ENCODE measurements at regions not wholly inside any gene's neighbourhood (a gene's known extent, or its start where the extent isn't known, plus 50 kb on each side); places are given as distances from the start of the nearest gene placed in this dataset.
"Not testable (repeated sequence)": the region's sequence is repeated elsewhere in the genome, so short reads cannot be mapped to it uniquely, and the experiment has no call there.

DNA sequence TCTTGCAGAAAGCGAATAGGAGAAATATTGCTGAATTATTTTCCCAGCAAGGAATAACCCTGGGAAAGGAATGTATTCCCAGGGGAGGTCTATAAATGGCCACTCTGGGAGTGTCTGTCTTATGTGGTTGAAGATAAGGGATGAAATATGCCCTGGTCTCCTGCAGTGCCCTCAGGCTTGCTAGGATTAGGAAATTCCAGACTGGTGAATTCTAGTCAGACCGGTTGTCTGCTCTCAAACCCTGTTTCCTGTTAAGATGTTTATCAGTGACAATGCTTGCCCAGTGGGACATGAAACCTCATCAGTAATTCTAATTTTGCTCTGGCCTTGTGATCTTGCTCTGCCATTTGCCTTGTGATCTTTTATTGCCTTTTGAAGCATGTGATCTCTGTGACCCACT, 148.2 kb upstream of the CHODL start:
- not testable (repeated sequence) for DNase-seq

DNA sequence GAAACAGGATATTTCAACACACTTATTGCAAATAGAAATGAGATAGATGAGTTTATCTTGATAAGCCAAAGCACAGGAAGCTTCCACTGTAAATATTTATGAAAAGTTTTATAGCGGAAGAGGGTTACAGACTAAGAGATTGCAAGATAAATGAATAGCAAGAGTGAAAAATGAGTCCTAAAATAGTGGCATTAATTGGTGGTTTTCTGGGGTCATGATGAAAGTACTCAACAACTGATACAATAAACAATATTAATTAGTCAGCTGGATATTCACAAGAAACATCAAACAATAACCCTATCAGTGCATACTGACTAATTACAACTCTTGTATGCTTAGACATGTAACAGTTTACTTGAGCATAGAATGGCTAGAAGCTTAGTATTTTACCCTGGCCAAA, 154.8 kb upstream of the CHODL start:
- DNase-seq: no peak

DNA sequence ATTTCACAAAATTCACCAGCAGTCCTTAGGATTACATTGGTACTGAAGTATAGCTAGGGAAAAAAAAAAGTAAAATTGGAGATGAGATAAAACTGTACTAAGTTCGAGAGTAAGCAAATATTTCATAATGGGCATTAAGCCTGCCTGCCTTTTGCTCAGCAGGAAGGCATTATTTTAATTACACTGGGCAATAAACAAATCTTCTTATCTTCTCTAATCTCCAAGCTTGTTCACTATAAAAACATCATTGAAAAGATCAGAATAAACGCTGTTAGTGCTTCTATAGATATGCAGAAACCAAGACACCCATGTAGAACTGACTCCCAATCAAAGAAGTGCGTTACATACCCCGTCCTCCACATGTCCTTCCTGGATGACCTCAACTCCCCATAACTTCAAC, 174.2 kb upstream of the CHODL start:
- DNase-seq: no peak

DNA sequence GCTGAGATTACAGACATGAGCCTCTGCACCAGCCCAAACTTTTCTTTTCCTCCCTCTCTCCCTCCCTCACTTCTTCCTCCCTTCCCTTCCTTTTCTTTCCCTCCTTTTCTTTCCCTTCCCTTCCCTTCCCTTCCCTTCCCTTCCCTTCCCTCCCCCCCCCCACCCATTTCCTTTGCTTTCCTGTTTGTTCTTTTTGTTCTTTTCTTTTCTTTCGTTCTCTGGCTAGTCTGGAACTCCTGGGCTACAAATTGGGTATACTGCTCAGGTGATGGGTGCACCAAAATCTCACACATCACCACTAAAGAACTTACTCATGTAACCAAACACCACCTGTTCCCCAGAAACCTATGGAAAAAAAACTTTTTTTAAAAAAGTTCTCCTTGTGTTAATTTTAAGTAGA, 174.8 kb upstream of the CHODL start:
- no peak for DNase-seq

DNA sequence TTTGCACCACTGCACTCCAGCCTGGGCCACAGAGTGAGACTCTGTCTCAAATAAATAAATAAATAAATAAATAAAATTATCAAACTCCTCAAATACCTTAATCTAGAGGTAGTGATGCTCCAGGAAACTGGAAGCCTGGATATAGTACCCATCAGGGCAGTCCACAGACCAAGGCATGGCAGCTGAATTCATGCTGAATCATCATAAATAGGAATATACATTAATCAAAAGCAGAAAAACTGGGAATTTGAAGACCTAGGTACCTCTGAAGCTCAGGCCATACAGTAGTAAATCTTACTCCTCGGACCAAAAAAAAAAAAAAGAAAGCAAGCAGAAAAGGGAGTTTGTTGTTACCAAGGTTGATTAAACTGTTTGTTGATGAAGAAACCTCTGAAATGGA, 184.2 kb upstream of the CHODL start:
- DNase-seq: no peak

DNA sequence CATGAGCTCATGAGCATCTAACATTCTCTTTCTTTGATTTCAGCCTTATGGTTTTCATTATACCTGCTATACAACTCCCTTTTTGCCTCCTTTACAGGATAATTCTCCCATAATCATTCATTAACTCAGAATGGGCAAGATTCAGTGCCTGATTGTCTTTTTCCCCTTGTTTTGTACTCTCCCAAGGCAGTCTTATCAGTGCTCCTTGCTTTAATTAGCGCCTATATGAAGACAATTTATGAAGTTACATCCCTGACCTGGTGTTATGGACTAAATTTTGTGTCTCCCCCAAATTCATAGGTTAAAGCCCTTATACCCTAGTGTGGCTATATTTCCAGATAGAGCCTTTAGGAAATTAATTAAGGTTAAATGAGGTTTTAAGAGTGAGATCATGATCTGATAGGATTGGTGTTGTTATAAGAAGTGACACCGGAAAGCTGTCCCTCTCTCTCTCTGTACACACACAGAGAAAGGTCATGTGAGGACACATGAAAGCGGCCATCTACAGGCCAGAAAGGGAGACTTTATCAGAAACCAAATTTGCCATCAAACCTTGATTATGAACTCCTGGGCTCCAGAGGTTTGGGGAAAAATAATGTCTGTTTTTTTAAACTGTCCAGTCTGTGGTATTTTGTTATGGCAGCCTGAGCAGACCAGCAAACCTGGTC, 185.8 kb upstream of the CHODL start:
- DNase-seq: no peak

DNA sequence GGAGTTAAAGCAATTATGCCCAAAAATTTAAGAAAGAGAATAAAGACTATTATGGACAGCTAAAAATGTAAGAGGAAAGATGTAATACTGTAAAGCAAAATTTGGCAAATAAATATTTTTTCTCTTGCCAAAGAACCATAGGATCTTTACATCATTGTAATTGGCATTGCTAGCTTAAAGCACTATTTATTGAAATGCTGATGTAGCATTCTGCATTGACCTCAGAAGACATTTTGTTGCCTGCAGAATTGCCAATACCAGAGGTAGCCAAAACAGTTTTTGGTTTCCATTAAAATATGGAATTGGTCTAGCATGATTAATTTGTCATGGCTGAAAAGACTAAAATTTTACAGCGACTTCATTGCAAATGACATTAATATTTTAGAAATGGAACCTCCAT, 191.5 kb upstream of the CHODL start:
- DNase-seq: no peak

DNA sequence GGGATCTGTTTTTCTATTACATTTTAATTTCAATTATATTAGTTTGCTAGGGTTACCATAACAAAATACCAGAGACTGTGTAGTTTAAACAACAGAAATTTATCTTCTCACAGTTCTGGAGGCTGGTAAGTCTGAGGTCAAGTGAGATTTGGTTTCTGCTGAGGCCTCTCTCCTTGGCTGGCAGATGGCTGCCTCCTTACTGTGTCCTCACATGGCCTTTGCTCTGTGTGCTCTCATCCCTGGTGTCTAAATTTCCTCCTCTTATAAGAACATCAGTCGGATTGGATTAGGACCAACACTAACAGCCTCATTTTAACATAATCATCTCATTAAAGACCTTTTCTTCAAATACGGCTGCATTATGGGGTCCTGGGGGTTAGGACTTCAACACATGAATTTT, 195.2 kb upstream of the CHODL start:
- DNase-seq: no peak

DNA sequence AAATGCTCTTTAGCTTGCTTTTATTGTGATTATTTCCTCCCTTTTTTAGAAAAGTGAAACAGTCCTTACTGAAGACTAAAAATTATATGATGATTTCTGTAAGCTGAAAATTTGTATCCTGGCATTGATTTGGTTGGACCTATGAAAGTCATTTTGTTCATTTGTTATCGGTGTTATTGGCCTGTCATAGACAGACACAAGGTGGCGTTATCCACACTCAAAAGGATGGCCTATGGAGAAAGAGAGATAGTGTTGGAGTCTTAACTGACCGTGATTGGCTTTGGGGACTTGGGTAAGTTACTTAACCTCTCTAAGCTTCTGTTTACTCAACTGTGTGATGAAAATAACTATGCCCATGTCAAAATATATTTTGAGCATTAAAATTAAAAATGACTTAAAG, 203.6 kb upstream of the CHODL start:
- DNase-seq: no peak

DNA sequence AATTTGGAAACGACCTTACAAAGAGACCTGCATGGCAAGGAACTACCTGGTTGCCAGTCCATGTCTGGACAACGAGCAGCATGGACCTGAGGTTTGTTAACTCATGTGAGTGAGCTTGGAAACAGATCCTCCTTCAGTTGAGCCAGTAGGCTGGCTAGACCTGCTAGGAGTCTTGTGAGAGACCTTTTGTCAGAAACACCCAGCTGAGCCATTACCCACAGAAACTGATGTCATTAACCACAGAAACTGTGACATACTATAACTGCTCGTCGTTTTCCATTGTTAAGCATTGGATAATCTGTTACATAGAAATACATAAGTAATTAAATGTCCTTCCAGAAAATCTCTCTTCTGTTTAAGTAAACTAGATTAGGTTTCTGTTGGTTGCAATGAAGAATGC, 211.1 kb upstream of the C21orf91 start:
- no peak for DNase-seq

DNA sequence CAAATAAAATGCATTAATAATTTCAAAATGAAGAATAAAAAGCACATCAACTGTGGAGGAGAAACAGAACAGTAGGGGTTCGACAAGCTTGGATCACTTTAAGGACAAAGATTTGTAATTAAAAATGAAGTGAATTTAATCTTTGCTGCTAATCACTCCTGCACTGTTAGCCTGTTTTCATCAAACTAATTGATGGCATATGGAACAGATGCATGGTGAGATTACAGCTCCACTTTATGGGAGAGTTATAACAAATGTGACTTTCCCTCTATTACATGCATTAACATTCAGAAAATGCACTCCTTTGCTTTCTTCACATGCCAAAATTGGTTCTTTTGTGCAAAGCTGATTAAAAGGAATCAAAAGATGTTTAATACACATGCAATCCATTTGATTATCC, 207.2 kb upstream of the C21orf91 start:
- no peak for DNase-seq

DNA sequence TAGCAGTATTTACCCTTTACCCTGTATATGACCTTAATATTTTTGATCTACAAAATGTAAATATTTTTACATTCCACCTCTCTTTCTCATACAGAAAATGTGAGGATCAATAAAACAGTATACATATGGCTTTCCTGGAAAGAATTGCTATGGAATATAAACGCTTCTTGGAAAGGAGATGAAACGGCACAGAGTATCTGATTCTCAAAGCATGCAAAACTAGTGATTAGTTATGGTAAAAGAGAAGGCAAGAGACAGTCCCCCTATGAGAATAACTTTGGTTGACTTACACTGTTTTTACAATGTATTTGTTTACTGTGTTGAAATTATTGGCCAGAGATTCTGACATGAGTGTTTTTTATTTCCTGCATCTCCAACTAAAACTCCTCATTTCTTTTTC, 204.6 kb upstream of the C21orf91 start:
- DNase-seq: no peak

DNA sequence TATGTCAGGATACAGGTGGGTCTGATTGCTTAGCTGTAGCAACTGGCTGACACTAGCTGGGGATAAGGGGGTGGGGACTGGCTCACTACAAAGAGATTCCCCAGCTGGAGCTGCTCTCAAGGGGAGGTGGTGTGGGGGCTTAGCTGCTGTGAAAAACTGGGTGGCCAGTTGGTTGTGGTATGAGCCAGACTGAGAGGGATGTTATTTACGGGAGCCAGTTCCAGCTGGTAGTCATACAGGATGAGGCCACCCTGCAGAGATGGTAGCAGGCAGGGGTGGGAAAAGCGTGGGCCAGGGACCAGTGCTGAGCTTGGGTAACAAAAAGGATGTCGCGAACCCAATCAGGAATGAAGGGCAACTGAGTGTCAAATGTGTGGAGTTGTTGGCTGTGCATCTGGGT, 204.0 kb upstream of the C21orf91 start:
- DNase-seq: no peak

DNA sequence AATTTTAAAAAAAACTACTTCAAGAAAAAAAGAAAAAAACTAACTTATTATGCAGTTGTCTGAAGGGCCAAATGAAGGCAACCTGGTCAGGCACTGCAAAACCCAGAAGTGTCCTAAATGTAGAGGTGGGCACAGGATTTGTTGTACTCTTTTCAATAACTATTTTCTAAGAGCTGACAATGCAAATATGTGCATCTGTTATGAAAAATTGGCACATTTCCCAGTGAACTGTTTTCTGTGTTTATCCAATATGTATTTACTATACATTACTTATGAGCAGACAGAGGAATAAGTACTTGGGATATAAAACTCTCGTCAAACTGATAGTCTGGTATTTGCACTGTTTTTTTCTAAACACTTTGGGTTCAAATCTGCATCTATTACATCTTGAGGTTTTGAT, 188.0 kb upstream of the C21orf91 start:
- no peak for DNase-seq

DNA sequence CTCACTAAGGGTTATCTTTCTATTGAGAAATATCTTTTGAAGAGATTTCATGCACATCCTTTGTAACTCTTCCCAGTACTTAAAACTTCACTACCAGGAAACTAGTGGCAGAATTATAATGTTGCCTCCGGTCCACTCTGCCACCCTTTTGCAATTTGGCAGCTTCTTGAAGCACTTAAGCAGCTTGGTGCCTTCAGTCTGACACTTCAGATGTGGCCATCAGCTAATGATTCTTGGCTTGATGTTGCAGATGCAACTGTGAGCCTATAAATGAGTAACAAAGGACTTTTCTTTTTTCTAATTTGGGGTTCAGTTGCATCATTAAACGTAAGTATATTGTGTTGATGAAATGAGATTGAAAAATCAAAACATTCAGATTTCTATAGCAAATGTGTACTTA, 187.5 kb upstream of the C21orf91 start:
- no peak for DNase-seq

DNA sequence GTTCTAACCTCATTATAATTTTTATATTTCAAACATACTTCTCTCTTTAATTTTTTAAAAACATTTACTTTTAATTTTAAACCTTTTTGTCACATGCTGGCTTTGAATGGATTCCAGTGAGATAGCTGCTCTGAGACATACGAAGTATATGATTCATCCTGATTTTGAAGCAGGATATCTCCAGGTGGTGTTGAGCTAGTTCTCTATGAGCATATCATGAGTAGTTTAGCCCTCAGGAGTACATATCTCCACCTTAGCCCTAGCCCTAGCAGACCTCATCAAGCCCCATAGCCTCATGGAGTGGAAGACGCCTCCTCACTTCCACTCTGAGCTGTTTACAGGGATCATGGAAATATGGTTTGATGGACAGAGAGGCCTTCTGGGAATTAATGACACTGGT, 183.2 kb upstream of the C21orf91 start:
- no peak for DNase-seq

DNA sequence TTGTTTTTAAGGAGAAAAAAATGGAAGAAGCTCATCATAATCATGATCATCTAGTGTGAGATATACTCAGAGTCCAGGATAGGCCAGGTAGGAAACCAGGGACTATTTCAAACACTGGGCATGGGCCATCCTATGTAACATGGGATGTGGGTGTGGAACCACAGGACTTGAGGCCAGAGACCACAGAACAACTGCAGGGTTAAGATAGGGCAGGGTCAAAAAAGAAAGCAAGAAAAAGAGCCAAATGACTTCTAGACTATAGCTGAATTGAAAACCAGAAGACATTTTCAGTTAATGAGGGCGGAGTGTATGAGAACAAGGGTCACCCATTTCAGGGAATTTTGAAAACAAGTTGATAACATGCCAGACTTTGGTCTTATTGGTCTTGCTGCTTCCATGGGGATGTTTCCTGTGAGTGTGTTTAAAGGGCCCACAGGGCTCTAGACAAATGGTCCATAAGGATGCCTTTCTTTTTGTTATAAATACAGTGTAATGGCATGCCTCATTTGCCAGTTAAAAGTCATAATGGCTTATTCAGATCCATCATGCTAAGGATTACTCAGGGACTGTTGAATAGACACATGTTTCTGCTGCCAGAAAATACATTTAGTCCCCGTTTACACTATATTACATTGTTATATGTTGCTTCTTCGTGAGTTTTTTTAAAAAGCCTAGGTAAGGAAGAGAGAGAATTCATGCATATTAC, 182.0 kb upstream of the C21orf91 start:
- no peak for DNase-seq

DNA sequence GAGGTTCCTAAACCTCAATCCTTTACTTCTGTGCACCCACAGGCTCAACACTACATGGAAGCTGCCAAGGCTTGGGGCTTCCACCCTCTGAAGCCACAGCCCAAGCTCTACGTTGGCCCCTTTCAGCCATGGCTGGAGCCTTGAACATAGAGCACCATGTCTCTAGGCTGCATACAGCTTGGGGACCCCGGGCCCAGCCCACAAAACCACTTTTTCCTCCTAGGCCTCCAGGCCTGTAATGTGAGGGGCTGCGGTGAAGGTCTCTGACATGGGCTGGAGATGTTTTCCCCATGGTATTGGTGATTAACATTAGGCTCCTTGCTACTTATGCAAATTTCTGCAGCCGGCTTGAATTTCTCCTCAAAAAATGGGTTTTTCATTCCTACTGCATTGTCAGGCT, 179.4 kb upstream of the C21orf91 start:
- DNase-seq: not testable (repeated sequence)

DNA sequence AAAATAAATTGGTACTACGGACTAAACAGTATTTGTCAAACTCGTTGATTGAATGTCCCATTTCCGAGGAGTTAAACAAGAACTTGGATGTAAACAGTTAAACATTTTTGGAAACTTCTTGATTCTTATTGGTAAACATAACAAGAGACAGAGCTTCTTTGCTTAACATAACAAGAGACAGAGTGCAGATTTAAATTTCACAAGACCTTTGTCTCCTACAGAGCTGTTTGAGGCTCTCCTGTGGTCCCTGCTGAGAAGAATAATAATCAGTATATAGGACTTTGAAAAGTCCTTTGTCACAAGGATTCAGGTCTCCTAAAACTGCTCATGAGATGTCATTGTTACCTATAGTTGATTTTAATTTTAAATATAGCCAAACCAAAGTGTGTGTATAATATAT, 170.6 kb upstream of the C21orf91 start:
- DNase-seq: no peak

DNA sequence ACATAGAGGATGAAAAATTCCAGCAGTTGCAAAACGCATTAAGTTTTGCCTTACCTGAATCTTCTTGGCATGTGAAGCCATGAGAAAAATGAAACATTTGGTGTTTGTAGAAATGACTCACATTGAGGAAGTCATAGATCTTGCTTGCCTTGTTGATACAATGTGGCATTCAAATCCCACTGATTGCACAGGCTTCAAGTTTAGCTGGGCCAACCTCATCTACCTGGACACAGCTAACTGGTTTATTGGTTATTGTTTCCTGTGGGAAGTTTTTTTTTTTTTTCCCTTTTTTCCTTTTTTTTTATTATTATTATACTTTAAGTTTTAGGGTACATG, 168.9 kb upstream of the C21orf91 start:
- no peak for DNase-seq

DNA sequence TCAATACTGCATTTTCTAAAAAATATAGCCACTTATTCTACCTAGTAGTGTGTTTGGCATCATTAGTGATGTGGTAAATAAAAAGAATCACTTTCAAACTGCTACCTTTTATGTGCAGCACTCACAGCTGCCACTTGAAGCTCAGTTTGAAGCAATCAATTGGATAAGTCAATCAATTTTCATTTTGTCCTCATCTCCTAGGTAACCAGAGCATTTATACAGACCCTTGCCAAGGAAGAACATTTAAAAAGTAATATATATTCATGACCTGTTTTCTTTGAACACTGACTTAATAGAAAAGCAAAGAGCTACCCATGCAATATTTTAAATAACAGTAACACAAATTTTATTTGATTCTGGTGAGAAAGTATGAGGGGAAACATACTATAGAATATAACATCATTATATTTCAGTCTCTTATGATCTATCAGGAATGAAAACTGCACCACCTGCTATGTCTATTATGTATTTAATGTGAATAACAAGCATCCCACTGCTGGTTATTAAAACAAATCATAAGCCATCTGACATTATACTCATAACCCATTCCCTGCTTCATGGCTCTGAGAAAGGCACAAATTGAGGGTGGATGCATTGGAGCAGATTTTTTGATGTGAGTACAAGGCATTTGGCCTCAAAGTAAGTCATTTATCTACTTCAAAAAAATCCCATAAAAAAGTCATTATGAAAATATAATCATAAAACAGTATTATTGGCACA, 168.4 kb upstream of the C21orf91 start:
- no peak for DNase-seq

DNA sequence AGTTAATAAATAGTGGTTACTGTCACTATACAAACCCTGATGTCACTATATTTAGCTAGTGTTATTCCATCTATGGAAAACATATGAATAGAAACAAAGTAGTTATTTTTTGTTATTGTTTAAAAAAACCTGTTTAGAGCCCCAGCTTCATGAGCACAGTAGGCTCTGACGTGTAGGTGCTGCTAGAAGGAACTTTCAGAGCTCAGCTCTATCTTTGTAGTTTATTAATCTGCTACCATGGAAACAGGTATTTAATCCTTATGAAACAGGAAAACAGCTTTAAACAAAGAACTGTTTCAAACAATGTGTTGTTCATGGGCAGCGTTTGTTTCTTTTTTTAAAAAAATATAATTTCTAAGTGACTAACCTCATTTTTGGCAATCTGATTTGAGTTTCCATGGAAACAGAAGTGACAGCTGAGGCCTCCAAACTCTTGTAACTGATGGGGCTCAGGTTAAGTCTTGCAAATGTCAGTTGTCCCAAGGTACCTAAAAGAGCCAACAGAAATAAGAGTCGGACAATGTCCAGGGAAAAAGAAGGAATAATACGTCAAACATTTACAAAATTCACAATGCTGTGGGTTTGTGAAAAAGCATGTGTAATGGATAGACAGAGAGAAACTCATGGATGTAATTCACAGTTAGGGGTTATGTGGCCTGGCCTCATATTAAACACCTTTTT, 162.0 kb upstream of the C21orf91 start:
- no peak for DNase-seq

DNA sequence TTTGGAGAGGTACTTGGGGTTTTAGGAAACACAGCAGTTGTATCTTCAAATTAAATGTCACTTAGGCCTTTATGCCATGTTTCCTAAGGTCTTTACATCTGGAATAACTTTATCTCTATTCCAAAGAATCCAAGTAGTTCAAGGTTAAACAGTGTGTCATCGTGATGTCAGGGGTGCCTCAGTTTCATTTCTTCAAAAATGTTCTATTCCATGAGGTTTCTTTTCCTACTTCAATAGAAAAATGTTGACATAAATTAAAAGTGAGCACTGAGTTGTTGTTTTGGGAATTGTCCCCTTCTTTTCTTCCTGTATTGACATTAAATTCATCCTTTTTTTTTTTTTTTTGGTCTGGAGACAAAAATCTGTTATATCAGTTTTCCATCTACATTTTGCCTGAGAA, 160.6 kb upstream of the C21orf91 start:
- DNase-seq: no peak

DNA sequence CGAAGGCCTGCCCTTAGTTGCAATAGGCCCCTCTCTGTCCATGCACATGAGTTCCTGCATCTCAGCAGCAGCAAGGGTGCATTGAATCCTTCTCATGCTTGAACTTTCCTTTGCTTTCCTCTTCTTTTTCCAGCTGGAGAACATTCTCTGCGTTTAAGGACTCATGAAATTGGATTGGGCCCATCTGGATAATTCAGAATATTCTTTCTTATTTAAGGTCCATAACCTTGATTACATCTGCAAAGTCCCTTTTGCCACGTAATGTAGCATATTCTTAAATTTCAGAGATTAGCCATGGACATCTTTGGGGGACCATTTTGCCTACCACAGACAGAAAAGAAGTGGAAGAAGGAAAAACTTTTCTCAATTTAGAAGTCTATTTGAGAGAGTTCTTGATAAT, 159.7 kb upstream of the C21orf91 start:
- DNase-seq: no peak
